Transverse colon (tissue), 4 donors: ENCODE measurements at regions not wholly inside any gene's neighbourhood (a gene's known extent, or its start where the extent isn't known, plus 50 kb on each side); places are given as distances from the start of the nearest gene placed in this dataset.

Experiments used
- CTCF ChIP-seq, 5 experiments: fragments of 200-600 bp in 3 of 5; fragments of 450-650 bp in 2 of 5; sonication (generic) in 3 of 5; IDR thresholded peaks; 1 replicate in 2 of 5; 2 replicates in 3 of 5; pipeline ENCODE4 v1.5.1; 2016 to 2017; ENCODE audit warnings: antibody characterized with exemption in 5 of 5, inconsistent platforms in 3 of 5, mild to moderate bottlenecking in 2 of 5, moderate library complexity in 1 of 5
- EP300 ChIP-seq: sonication (generic); formaldehyde crosslinking; IDR thresholded peaks from one replicate; pipeline ENCODE4 v1.6.1; 2017; ENCODE audit warnings: antibody characterized with exemption, low read depth
- POLR2A ChIP-seq: fragments of 450-650 bp; IDR thresholded peaks from one replicate; pipeline ENCODE4 v1.6.1; 2016; ENCODE audit warnings: antibody characterized with exemption, mild to moderate bottlenecking, moderate library complexity
- POLR2AphosphoS5 ChIP-seq, 3 donors: sonication (generic); formaldehyde crosslinking; IDR thresholded peaks; one replicate each; pipeline ENCODE4 v1.6.1; 2016; ENCODE audit warnings: antibody characterized with exemption in 3 of 3

- TF ChIP-seq CTCF (IDR thresholded peaks at IDR 0.05): no peak
- TF ChIP-seq POLR2A: no peak
- no peak for TF ChIP-seq EP300
- TF ChIP-seq POLR2AphosphoS5 (IDR thresholded peaks at IDR 0.05): no peak
Observed at GRCh38 chr5:159639590-159639989, 276.7 kb upstream of the ADRA1B start.
